AG10803 (cell line): ENCODE measurements at regions not wholly inside any gene's neighbourhood (a gene's known extent, or its start where the extent isn't known, plus 50 kb on each side); places are given as distances from the start of the nearest gene placed in this dataset.

Experiments
- DNase-seq: peaks from one replicate; pipeline ENCODE4 v3.0.0; 2010; ENCODE audit warnings: low read depth
- H3K4me3 ChIP-seq: 2 replicates; pipeline ENCODE4 v1.5.1; 2011; ENCODE audit warnings: mild to moderate bottlenecking, low read length, control low read depth
- CTCF ChIP-seq: conservative IDR thresholded peaks from 2 replicates; pipeline ENCODE4 v1.5.1; 2011; ENCODE audit warnings: mild to moderate bottlenecking, low read length, control low read depth, inconsistent platforms

- H3K4me3 ChIP-seq = no peak overlapping the region
- TF ChIP-seq CTCF = no peak
- DNase-seq = no peak
Measured at GRCh38 chr2:76413436-76413835, 702.7 kb upstream of the GCFC2 start.

- no peak overlapping the region for H3K4me3 ChIP-seq
Measured at GRCh38 chr2:76406134-76406855, 695.6 kb upstream of the GCFC2 start.

GRCh38 chr2:76393356-76393755, 682.6 kb upstream of the GCFC2 start:
- DNase-seq = no peak
- no peak overlapping the region for H3K4me3 ChIP-seq
- no peak for TF ChIP-seq CTCF

More at GRCh38 chr2:76406134-76406855, 695.6 kb upstream of the GCFC2 start:
- DNase-seq = no peak
- TF ChIP-seq CTCF = no peak

- TF ChIP-seq CTCF = no peak
- no peak for DNase-seq
- no peak overlapping the region for H3K4me3 ChIP-seq
Measured at GRCh38 chr2:76391678-76392077, 681.0 kb upstream of the GCFC2 start.

- no peak for DNase-seq
- H3K4me3 ChIP-seq = no peak overlapping the region
- no peak for TF ChIP-seq CTCF
Measured at GRCh38 chr2:76387294-76387693, 676.6 kb upstream of the GCFC2 start.

- TF ChIP-seq CTCF = no peak
- DNase-seq = no peak
- no peak overlapping the region for H3K4me3 ChIP-seq
Measured at GRCh38 chr2:76385943-76386342, 675.2 kb upstream of the GCFC2 start.

GRCh38 chr2:76381624-76382023, 670.9 kb upstream of the GCFC2 start:
- no peak for TF ChIP-seq CTCF
- no peak overlapping the region for H3K4me3 ChIP-seq
- DNase-seq = no peak
